Erythroblast (primary cell): ENCODE measurements at regions not wholly inside any gene's neighbourhood (a gene's known extent, or its start where the extent isn't known, plus 50 kb on each side); places are given as distances from the start of the nearest gene placed in this dataset.

Experiments used
- DNase-seq, 2 experiments: peaks; one replicate each; lab custom pipeline; 2025; lab: John Stamatoyannopoulos, UW
- GATA1 ChIP-seq: IDR thresholded peaks from 2 replicates; pipeline ENCODE4 v1.6.1; 2011; ENCODE audit warnings: low read depth, mild to moderate bottlenecking, control low read depth, low read length, moderate library complexity
- POLR2A ChIP-seq: IDR thresholded peaks from 2 replicates; pipeline ENCODE4 v1.6.1; 2011; ENCODE audit warnings: mild to moderate bottlenecking, low read length

DNA sequence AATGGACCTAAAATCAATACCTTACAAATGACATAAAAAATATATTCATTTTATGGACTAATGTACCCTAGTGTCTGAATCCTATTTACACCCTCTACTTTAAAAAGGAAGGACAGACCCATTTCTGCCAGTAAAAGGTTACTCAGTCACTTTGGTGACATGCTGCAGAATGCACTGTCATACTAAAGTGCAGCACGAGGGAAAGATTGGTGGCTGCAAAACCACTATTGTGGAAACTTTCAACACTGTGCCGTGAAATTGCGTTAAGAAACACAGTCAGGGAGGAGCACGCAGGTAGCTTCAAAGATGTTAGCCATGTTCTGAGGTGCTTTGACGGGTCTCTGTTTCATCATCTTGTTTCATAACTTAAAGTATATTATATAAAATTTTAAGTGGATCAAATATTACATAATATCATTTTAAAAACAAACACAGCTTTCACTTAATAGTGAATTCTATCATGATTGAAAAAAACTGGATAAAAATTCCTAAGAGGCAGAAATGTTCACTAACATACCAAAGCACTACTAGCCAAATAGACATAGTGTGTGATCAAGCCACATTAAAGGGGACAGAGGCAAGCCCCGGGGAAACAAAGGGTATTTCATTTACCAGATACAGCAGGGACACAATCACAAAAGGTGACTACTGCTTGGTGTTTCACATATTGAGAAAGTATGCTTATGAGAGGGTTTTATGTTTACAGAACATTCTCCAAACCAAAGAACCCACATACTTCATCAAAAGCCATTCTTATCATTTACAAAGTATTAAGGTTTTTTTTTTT lies 330.8 kb upstream of the SOX5 start:
- TF ChIP-seq GATA1 (no peak), POLR2A (no peak)
- no peak for DNase-seq

DNA sequence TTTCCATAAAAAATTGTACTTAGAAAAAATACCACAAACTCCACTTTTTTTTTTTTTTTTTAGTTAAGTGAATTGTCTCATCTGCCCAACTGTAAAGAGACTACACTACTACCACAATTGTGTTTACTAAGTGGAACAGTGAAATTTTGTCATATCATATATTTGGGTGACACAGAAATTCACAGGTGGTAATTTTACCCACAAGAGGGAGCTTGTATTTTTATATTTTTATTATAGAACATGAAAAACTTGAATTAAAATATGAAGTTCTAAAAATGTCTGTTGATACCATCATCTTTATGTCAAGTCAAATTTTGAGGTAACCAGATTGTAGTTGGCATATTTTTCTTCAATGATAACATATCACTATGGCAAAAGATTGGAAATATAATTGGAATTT lies 329.4 kb upstream of the SOX5 start:
- DNase-seq = no peak
- TF ChIP-seq GATA1 (no peak), POLR2A (no peak)

DNA sequence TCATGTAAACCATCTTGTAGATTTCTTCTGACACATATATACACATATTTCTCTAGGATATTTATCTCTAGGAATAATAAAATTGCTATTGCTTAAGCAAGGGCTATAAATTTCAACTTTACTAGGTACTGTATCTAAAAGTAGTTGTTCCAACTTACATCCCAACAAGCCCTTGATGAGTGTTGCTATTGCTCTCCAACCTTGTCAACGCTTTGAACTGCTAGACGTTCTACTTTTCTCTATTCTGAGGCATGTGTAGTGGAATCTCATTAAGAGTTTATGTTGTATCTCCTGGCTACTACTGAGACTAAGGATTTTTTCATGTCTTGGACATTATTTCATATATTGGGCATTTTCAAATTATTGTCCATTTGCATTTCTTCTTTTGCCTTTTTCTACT lies 321.5 kb upstream of the SOX5 start:
- no peak for TF ChIP-seq POLR2A
- no peak for TF ChIP-seq GATA1
- no peak for DNase-seq

DNA sequence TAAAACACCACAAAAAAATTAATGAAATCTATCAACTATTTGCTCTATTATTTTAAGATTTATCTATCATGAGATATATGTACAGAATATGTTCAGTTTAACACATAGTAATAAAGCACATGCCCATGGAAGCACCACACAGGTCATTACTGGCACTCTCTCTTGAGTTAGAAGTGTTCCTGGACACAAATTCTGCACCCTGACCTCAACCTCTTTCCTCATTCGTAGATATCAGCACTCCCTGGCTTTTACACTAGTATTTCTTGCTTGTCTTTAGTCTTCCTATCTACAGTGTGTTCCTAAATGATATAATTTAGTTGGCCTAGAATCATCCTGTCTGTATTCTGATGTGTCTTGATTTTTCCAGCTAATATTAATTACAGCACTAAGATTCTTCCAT lies 321.0 kb upstream of the SOX5 start:
- TF ChIP-seq GATA1 (no peak), POLR2A (no peak)
- DNase-seq = no peak

DNA sequence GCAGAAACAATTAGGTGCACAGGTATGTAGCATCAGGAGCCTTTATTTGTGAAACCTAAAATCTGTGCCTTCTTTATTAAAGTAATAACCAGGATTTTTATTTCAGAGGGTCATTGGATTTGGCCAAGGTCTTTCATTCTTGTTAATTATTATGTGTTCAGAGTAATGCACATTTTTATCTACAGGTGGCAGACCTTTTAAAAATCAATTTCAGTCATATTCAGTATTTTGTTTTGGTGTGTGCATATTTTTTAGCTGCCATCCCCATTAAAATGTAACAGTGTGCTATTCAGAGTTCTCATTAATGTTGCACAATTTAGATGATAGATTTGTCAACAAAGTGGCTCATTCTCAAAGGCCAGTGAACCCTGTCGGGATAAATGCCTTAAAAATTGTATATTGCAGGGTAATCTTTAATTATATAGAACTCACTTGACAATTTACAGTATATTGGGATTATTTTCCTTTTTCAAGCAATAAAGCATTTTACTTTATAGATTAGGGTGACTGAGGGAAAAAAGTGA lies 319.3 kb upstream of the SOX5 start:
- no peak for TF ChIP-seq POLR2A
- no peak for TF ChIP-seq GATA1
- no peak for DNase-seq

DNA sequence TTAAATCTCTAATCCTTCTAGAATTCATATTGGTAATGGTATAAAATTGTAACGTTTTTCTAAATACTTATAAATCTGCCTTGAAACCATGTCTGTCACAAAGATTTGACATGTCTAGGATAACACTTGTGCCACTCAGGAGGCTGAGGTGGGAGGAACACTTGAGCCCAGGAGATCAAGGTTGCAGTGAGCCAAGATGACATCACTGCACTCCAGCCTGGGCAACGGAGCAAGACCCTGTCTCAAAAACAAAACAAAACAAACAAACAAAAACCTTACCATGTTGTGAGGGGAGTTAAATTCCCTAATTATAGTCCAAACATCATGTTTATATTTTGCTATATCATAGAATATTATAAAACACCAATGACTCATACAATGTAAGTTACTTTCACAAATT lies 317.5 kb upstream of the SOX5 start:
- TF ChIP-seq GATA1 (no peak), POLR2A (no peak)
- DNase-seq = no peak

DNA sequence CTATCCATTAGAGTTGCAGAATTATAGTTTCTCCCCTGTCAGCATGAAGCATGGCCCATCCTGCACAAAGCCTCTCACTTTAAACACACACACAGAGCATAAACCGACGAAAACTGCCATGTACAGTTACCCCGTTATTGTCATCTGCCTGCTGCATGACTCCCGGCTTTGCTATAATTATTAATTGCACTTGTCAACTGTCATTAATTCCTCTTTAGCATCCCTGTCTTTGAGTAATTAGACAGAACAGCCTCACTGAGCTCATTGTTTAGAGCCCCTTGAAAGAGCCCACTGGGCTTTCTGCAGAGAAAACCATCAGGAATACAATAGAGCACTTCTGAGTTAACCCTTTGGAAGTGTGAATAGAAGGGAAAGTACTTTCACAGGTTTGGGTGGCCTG lies 307.2 kb upstream of the SOX5 start:
- TF ChIP-seq GATA1 = no peak
- TF ChIP-seq POLR2A = no peak
- no peak for DNase-seq

DNA sequence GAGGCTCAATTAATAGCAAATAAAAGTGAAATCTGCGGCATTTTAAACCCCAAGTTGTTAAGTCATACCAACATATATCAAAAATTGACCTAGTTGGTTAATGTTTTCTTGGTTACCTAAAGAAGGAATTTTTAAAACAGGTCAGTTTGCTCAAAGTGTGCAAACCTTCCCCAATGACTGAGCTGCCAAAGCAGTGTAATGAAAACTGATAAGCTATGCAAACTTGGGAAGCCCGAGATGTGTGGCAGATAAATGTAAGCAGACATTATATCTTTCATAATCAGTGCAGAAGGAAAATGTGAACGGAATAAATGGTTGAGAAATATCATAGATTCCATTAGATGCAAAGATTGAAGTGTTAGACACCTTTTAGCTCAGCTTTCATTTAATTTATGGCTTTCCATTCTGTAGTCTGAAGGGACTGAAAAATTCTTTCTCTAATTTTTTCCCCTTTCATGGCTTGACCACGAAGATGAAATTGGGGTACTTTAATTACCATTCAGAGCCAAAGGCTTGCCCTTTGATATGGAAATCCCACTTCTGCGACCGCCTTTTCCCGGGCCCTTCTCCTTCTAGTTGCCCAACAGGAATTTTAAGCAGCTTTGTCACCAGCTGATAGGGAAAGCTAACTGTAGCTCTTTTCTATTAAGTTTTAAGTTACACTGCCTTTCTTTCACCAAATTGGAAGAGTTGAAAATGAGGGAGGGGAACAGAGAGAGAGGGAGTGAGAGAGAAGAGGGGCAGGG lies 306.6 kb upstream of the SOX5 start:
- TF ChIP-seq GATA1 (no peak), POLR2A (no peak)
- no peak for DNase-seq

DNA sequence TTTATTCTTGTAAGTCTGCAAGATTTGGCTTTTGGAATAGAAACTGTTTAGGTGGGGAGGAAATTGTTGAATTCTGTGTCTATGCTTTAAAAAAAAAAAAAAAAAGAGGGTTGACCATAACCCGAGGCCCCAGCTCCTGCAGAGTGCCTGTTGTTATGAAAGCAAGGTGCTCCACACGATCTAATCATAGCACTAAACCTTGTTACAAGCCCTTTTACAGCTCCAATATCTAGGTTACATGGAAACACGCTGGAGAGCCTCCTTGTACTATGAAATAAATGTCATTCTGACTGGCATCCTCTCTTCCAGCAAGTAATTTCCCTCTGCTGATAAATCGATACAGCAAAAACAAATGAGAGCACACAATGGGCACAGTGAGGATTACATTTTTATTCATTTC lies 303.1 kb upstream of the SOX5 start:
- no peak for TF ChIP-seq POLR2A
- TF ChIP-seq GATA1 = no peak
- DNase-seq = no peak

DNA sequence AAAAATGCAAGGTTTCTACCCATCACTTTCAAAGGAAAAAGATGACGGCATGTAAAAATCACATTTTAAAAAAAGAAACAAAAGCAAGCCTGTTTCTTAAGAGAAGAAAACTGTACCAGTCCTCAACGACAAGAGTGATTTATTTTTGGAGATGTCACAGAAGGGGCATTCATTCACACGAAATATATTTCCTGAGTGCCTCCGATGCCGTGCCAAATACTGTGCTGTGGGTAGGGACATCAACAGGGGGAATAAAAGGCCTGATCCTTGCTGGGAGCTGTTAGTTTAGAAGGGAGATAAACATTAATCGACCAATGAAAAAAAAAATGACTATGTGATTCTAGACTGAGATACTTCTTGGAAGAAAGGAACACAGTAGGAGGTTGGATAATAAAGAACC lies 297.5 kb upstream of the SOX5 start:
- TF ChIP-seq GATA1 (no peak), POLR2A (no peak)
- DNase-seq = no peak

DNA sequence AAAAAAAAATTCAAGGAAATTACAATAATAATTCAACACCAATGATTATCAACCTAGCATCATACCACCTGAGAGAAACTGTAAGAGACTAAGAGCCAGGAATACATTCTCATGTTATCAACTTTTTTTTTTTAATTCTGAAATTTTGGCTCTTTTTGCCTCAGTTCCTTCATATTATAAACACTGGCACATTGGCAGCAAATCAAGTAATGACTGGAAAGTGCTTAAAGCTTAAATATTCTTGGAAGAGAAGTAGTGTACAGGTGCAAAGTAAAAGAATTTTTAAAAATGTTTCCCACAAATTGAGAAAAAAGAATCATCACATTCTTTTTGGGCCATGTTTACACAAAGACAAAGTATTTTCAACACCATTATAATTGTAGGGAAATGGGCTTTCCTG lies 296.9 kb upstream of the SOX5 start:
- no peak for DNase-seq
- no peak for TF ChIP-seq POLR2A
- no peak for TF ChIP-seq GATA1

DNA sequence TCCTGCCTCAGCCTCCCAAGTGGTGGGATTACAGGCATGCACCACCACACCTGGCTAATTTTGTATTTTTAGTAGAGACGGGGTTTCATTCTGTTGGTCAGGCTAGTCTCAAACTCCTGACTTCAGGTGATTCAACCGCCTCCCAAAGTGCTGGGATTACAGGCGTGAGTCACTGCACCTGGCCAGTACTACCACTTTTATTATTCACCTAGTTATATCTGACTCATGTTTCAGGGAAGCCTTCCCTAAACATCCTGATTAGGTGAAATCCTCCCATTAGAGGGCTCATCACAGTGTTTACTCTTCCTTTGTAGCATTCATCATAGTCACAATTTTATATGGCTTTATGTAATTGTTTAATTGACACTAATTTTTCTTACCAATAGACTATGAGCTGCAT lies 295.3 kb upstream of the SOX5 start:
- DNase-seq = no peak
- TF ChIP-seq GATA1 = no peak
- no peak for TF ChIP-seq POLR2A

DNA sequence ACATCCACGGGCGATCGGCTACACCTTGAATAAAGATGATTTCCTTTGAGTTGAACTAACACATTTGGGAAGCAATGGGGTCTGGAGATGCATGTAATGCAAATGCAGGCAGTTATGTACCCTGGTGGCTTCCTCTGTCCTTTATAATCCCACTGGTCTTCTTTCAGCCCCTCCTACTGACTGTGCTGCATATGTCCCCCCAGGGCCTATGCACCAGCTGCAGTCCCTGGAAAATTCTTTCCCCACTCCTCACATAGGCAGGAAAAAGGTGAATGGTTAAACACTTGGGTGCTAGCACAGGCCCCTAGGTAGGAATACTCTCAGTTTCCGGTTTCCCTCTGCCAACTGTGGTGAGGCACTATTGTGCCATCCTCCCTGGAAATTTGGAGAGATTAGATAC lies 294.8 kb upstream of the SOX5 start:
- no peak for TF ChIP-seq GATA1
- TF ChIP-seq POLR2A = no peak
- no peak for DNase-seq

DNA sequence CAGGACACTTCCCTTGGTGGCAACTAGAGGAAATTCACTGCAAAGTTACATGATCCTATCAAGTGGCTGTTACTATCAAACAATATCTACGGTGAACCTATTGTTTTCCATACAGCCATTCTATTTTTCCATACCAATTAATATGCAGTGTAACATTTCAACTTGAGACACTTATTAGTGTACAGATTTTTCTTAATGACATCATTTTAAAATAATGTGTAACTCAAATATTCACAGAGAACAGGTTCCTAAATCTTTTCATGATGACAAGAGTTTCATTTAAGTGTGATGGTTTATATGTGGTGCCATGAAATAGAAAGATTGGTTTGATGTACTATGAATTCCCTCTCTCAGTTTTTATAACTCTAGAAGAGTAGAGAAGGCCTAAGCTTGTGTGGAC lies 291.2 kb upstream of the SOX5 start:
- DNase-seq = no peak
- TF ChIP-seq GATA1 = no peak
- TF ChIP-seq POLR2A = no peak
